HG03378 (cell line): ENCODE measurements at regions not wholly inside any gene's neighbourhood (a gene's known extent, or its start where the extent isn't known, plus 50 kb on each side); places are given as distances from the start of the nearest gene placed in this dataset.

Source experiments
- ATAC-seq: cut with Tn5 transposase; IDR thresholded peaks from one replicate; pipeline ENCODE4 v1.9.1; 2021; ENCODE audit warnings: mild to moderate bottlenecking, moderate library complexity; ENCODE audit not compliant: unreplicated experiment

- no peak for ATAC-seq
Measured at GRCh38 chr22:48057116-48057835, 1294.8 kb downstream of the TBC1D22A start.

GRCh38 chr22:48055827-48056226 lies 1293.4 kb downstream of the TBC1D22A start:
- no peak for ATAC-seq

GRCh38 chr22:48055185-48055584 lies 1292.7 kb downstream of the TBC1D22A start:
- no peak for ATAC-seq

- ATAC-seq: no peak
Measured at GRCh38 chr22:48054596-48054995, 1292.1 kb downstream of the TBC1D22A start.

- no peak for ATAC-seq
Measured at GRCh38 chr22:48053973-48054372, 1291.5 kb downstream of the TBC1D22A start.

- ATAC-seq: no peak
Measured at GRCh38 chr22:48053486-48053885, 1291.0 kb downstream of the TBC1D22A start.

GRCh38 chr22:48052621-48052890 lies 1290.1 kb downstream of the TBC1D22A start:
- no peak for ATAC-seq

GRCh38 chr22:48051796-48052620 lies 1289.6 kb downstream of the TBC1D22A start:
- ATAC-seq: no peak

GRCh38 chr22:48050836-48051235 lies 1288.4 kb downstream of the TBC1D22A start:
- no peak for ATAC-seq

GRCh38 chr22:48049116-48049515 lies 1286.7 kb downstream of the TBC1D22A start:
- ATAC-seq: no peak

- no peak for ATAC-seq
Measured at GRCh38 chr22:48047722-48048500, 1285.5 kb downstream of the TBC1D22A start.

- ATAC-seq: peak; percentile 46
Measured at GRCh38 chr22:48045369-48045768, 1282.9 kb downstream of the TBC1D22A start.

GRCh38 chr22:48044487-48045060 lies 1282.1 kb downstream of the TBC1D22A start:
- no peak for ATAC-seq

GRCh38 chr22:48043581-48043980 lies 1281.1 kb downstream of the TBC1D22A start:
- no peak for ATAC-seq

GRCh38 chr22:48042621-48043395 lies 1280.4 kb downstream of the TBC1D22A start:
- ATAC-seq: no peak

- no peak for ATAC-seq
Measured at GRCh38 chr22:48039326-48039725, 1276.9 kb downstream of the TBC1D22A start.

- ATAC-seq: no peak
Measured at GRCh38 chr22:48037618-48038017, 1275.2 kb downstream of the TBC1D22A start.

GRCh38 chr22:48035897-48036296 lies 1273.4 kb downstream of the TBC1D22A start:
- ATAC-seq: no peak

GRCh38 chr22:48031589-48031988 lies 1269.1 kb downstream of the TBC1D22A start:
- ATAC-seq: no peak

- ATAC-seq: no peak
Measured at GRCh38 chr22:48025096-48025495, 1262.6 kb downstream of the TBC1D22A start.

GRCh38 chr22:48021991-48022401 lies 1259.5 kb downstream of the TBC1D22A start:
- ATAC-seq: no peak
